Neural cell (in vitro differentiated cells): ENCODE measurements at regions not wholly inside any gene's neighbourhood (a gene's known extent, or its start where the extent isn't known, plus 50 kb on each side); places are given as distances from the start of the nearest gene placed in this dataset.

Source experiments
- H2AFZ ChIP-seq: fragments of 200-600, 300-800 bp; sonication (generic), shearing (Covaris generic); 2 replicates; pipeline ENCODE4 v1.6.0; 2014; ENCODE audit warnings: low read depth, mild to moderate bottlenecking, antibody characterized with exemption, low read length, moderate library complexity
- H3F3A ChIP-seq: fragments of 200-600 bp; shearing (Covaris generic); 2 replicates; pipeline ENCODE4 v1.6.1; 2016; ENCODE audit warnings: mild to moderate bottlenecking, moderate library complexity, mixed read lengths, antibody characterized with exemption, low read length; ENCODE audit not compliant: insufficient read depth, poor library complexity, severe bottlenecking
- H3K27ac ChIP-seq: fragments of 200-600, 300-800 bp; sonication (generic), shearing (Covaris generic); 2 replicates; pipeline ENCODE4 v1.5.1; 2014; ENCODE audit warnings: mild to moderate bottlenecking, low read length, moderate library complexity
- H3K27me3 ChIP-seq: fragments of 300-800, 200-600 bp; sonication (generic), shearing (Covaris generic); 2 replicates; pipeline ENCODE4 v1.6.0; 2014; ENCODE audit warnings: mild to moderate bottlenecking, low read depth, low read length, moderate library complexity; ENCODE audit not compliant: insufficient read depth
- H3K36me3 ChIP-seq: fragments of 300-800, 200-600 bp; sonication (generic), shearing (Covaris generic); 2 replicates; pipeline ENCODE4 v1.5.1; 2014; ENCODE audit warnings: mild to moderate bottlenecking, antibody characterized with exemption, low read length, moderate library complexity; ENCODE audit not compliant: insufficient read depth
- H3K4me2 ChIP-seq: fragments of 300-800, 200-600 bp; sonication (generic), shearing (Covaris generic); 2 replicates; pipeline ENCODE4 v1.6.0; 2014; ENCODE audit warnings: mild to moderate bottlenecking, low read length
- H3K4me3 ChIP-seq: fragments of 300-800, 200-600 bp; sonication (generic), shearing (Covaris generic); 2 replicates; pipeline ENCODE4 v1.5.1; 2014; ENCODE audit warnings: mild to moderate bottlenecking, low read length, moderate library complexity
- H3K79me2 ChIP-seq: fragments of 200-600 bp; shearing (Covaris generic); replicated peaks from 2 replicates; pipeline ENCODE4 v1.6.0; 2014; ENCODE audit warnings: mild to moderate bottlenecking, low read length, moderate library complexity; ENCODE audit not compliant: insufficient read depth
- H3K9ac ChIP-seq: fragments of 300-800, 200-600 bp; sonication (generic), shearing (Covaris generic); 2 replicates; pipeline ENCODE4 v1.6.1; 2016; ENCODE audit warnings: mild to moderate bottlenecking, low read length, mixed read lengths
- H3K9me2 ChIP-seq: fragments of 200-600 bp; shearing (Covaris generic); 2 replicates; pipeline ENCODE4 v1.6.1; 2016; ENCODE audit warnings: mild to moderate bottlenecking, low read length, mixed read lengths; ENCODE audit not compliant: insufficient read depth
- H3K9me3 ChIP-seq: fragments of 200-600, 300-800 bp; sonication (generic), shearing (Covaris generic); 2 replicates; pipeline ENCODE4 v1.6.1; 2016; ENCODE audit warnings: mild to moderate bottlenecking, mixed run types, low read length, moderate library complexity, mixed read lengths
- H4K20me1 ChIP-seq: fragments of 200-600 bp; shearing (Covaris generic); 2 replicates; pipeline ENCODE4 v1.6.1; 2016; ENCODE audit warnings: mild to moderate bottlenecking, mixed run types; ENCODE audit not compliant: insufficient read depth
- CTCF ChIP-seq: fragments of 450-650 bp; IDR thresholded peaks from 2 replicates; pipeline ENCODE4 v1.5.1; 2014; ENCODE audit warnings: antibody characterized with exemption, mild to moderate bottlenecking, moderate library complexity; ENCODE audit not compliant: poor library complexity, severe bottlenecking
- EP300 ChIP-seq: fragments of 450-650 bp; conservative IDR thresholded peaks from 2 replicates; pipeline ENCODE4 v1.6.1; 2014; ENCODE audit warnings: antibody characterized with exemption, mild to moderate bottlenecking, moderate library complexity; ENCODE audit not compliant: poor library complexity, severe bottlenecking
- EZH2 ChIP-seq: fragments of 200-600, 300-800 bp; shearing (Covaris generic), sonication (generic); IDR thresholded peaks from 2 replicates; pipeline ENCODE4 v1.6.1; 2014; ENCODE audit warnings: antibody characterized with exemption, low read length, borderline replicate concordance, mild to moderate bottlenecking; ENCODE audit not compliant: insufficient read depth, poor library complexity, severe bottlenecking
- MXI1 ChIP-seq: fragments of 450-650 bp; conservative IDR thresholded peaks from 2 replicates; pipeline ENCODE4 v1.6.1; 2014; ENCODE audit warnings: antibody characterized with exemption, mild to moderate bottlenecking; ENCODE audit not compliant: poor library complexity, severe bottlenecking
- POLR2AphosphoS5 ChIP-seq: IDR thresholded peaks from 2 replicates; pipeline ENCODE4 v1.6.1; 2012
- RAD21 ChIP-seq: fragments of 450-650 bp; conservative IDR thresholded peaks from 2 replicates; pipeline ENCODE4 v1.6.1; 2014; ENCODE audit warnings: antibody characterized with exemption, mild to moderate bottlenecking, moderate library complexity
- REST ChIP-seq: IDR thresholded peaks from 2 replicates; pipeline ENCODE4 v1.6.1; 2012; ENCODE audit warnings: borderline replicate concordance
- SMC3 ChIP-seq: fragments of 450-650 bp; conservative IDR thresholded peaks from 2 replicates; pipeline ENCODE4 v1.6.1; 2014; ENCODE audit warnings: antibody characterized with exemption, mild to moderate bottlenecking, moderate library complexity; ENCODE audit not compliant: poor library complexity
- TAF1 ChIP-seq: IDR thresholded peaks from 2 replicates; pipeline ENCODE4 v1.6.1; 2012; ENCODE audit warnings: low read depth

GRCh38 chr18:38826247-38826646, 1260.6 kb upstream of the CELF4 start:
- Histone ChIP-seq H3K9me3 (no peaks in the 10 kb centered on the region), H3K9me2 (no peaks in the 10 kb centered on the region), H3K27me3 (no peaks in the 10 kb centered on the region), H3K9ac (no peak overlapping the region), H3K36me3 (no peaks in the 10 kb centered on the region), H3K4me3 (no peak overlapping the region), H3K27ac (no peak overlapping the region), H3K4me2 (no peak overlapping the region), H3K79me2 (no peaks in the 10 kb centered on the region), H3F3A (no peaks in the 10 kb centered on the region), H4K20me1 (no peaks in the 10 kb centered on the region), H2AFZ (no peak overlapping the region)
- TF ChIP-seq EZH2: no peak
- TF ChIP-seq CTCF: no peak
- TF ChIP-seq EP300: no peak
- no peak for TF ChIP-seq REST
- no peak for TF ChIP-seq MXI1
- TF ChIP-seq POLR2AphosphoS5: no peak

GRCh38 chr18:38811209-38811608, 1245.6 kb upstream of the CELF4 start:
- no peaks in the 10 kb centered on the region for H3K9me3 ChIP-seq
- H3K4me3 ChIP-seq: no peak overlapping the region
- no peaks in the 10 kb centered on the region for H4K20me1 ChIP-seq
- H3F3A ChIP-seq: no peaks in the 10 kb centered on the region
- no peak overlapping the region for H3K27ac ChIP-seq
- H3K36me3 ChIP-seq: no peaks in the 10 kb centered on the region
- no peaks in the 10 kb centered on the region for H3K9me2 ChIP-seq
- TF ChIP-seq REST: no peak
- no peak for TF ChIP-seq TAF1
- no peak for TF ChIP-seq EP300
- no peak for TF ChIP-seq RAD21
- TF ChIP-seq MXI1: no peak
- no peak for TF ChIP-seq POLR2AphosphoS5
- TF ChIP-seq CTCF: no peak
- no peak for TF ChIP-seq EZH2
- TF ChIP-seq SMC3: no peak
- no peaks in the 10 kb centered on the region for H3K79me2 ChIP-seq
- no peak overlapping the region for H3K9ac ChIP-seq
- no peaks in the 10 kb centered on the region for H3K27me3 ChIP-seq
- no peak overlapping the region for H2AFZ ChIP-seq
- no peak overlapping the region for H3K4me2 ChIP-seq
